ENCODE measurements at regions not wholly inside any gene's neighbourhood (a gene's known extent, or its start where the extent isn't known, plus 50 kb on each side); places are given as distances from the start of the nearest gene placed in this dataset.

DNA sequence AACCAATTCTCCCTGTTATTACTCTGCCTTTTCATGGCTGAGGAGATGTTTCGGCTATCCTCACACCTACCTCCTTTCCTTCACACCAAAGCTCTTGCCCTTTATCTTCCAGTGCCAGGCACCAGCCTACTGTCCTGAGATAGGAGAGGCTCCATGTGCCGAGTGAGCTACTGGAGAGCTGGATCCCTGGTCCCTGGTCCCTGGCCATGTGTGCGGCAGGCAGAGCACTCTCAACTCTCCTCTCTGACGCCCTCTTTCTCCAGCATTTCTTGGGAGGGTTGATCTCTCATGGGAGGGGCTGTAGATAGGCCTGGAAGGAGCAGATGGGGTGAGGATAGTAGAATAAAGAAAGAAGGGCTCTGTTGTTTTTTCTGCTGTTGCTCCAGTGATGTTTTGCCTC lies 277.1 kb upstream of the UMPS start:
- 80 to 93% methylated on average over 4 of the region's 4 CpGs for WGBS, 2 donors
- H3K4me1 ChIP-seq (ENCODE audit: control insufficient read depth in 2 of 2, insufficient read depth in 2 of 2, low read length in 1 of 2), result no peaks in the 10 kb centered on the region
- peaks cover 0 to 3% of the 10 kb centered on the region in 2 donors for H3K27me3 ChIP-seq (ENCODE audit: control insufficient read depth in 1 of 2, insufficient read depth in 2 of 2, low read length in 2 of 2)
- no peak overlapping the region for H3K27ac ChIP-seq (ENCODE audit: low read depth in 2 of 2, low read length in 1 of 2)
- H3K36me3 ChIP-seq (ENCODE audit: control insufficient read depth in 2 of 2, insufficient read depth in 2 of 2, low read length in 1 of 2), result no peaks in the 10 kb centered on the region
- no peaks in the 10 kb centered on the region for H3K9me3 ChIP-seq (ENCODE audit: control insufficient read depth in 2 of 2, insufficient read depth in 1 of 2, low read depth in 1 of 2, low read length in 1 of 2)
- H3K4me3 ChIP-seq (ENCODE audit: low read depth in 1 of 2, low read length in 2 of 2), result no peak overlapping the region

DNA sequence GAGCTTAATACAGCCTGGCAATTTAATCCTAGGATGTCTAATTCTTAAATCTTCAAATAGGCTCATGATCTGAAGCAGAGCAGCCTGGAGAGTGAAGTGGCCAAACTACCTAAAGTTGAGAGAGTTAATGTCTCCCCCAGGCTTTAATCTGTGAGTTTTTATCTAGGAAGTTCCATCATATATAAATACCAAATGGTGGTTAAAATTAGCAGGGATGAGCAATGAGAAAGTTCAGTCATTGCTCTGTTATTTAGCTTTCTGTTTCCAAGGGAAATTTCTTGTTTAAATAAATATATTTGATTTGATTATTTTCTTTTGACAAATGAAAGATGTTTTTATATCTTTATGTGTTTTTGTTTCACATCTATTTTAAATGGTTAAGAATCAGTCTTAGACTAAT lies 274.4 kb upstream of the UMPS start:
- H3K27me3 ChIP-seq (ENCODE audit: control insufficient read depth in 1 of 2, insufficient read depth in 2 of 2, low read length in 2 of 2), result peaks cover 0 to 3% of the 10 kb centered on the region in 2 donors
- no peak overlapping the region for H3K4me3 ChIP-seq (ENCODE audit: low read depth in 1 of 2, low read length in 2 of 2)
- H3K27ac ChIP-seq (ENCODE audit: low read depth in 2 of 2, low read length in 1 of 2), result no peak overlapping the region
- no peaks in the 10 kb centered on the region for H3K36me3 ChIP-seq (ENCODE audit: control insufficient read depth in 2 of 2, insufficient read depth in 2 of 2, low read length in 1 of 2)
- H3K4me1 ChIP-seq (ENCODE audit: control insufficient read depth in 2 of 2, insufficient read depth in 2 of 2, low read length in 1 of 2), result no peaks in the 10 kb centered on the region
- no peaks in the 10 kb centered on the region for H3K9me3 ChIP-seq (ENCODE audit: control insufficient read depth in 2 of 2, insufficient read depth in 1 of 2, low read depth in 1 of 2, low read length in 1 of 2)

DNA sequence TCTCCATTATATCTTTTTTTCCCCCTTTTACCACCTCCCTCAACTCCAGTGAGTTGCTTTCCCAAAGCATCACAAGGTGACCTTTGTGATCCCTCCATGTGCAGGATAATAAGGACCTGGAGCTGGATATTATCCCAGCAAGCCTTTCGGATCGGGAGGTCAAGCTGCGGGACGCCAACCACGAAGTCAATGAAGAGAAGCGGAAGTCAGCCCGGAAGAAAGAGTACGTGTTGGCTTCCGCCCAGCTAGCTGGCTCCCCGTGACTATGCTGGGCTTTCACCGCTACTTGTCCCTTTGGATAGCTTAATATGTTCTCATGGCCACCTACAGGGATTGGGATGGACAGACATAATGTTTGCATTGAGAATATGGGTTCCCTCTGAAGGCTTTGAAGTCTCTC lies 273.7 kb upstream of the UMPS start:
- H3K9me3 ChIP-seq (ENCODE audit: control insufficient read depth in 2 of 2, insufficient read depth in 1 of 2, low read depth in 1 of 2, low read length in 1 of 2), result no peaks in the 10 kb centered on the region
- H3K4me3 ChIP-seq (ENCODE audit: low read depth in 1 of 2, low read length in 2 of 2), result no peak overlapping the region
- H3K4me1 ChIP-seq (ENCODE audit: control insufficient read depth in 2 of 2, insufficient read depth in 2 of 2, low read length in 1 of 2), result no peaks in the 10 kb centered on the region
- 91 to 95% methylated on average over 11 of the region's 11 CpGs for WGBS, 2 donors
- no peaks in the 10 kb centered on the region for H3K36me3 ChIP-seq (ENCODE audit: control insufficient read depth in 2 of 2, insufficient read depth in 2 of 2, low read length in 1 of 2)
- peaks cover 0 to 3% of the 10 kb centered on the region in 2 donors for H3K27me3 ChIP-seq (ENCODE audit: control insufficient read depth in 1 of 2, insufficient read depth in 2 of 2, low read length in 2 of 2)
- H3K27ac ChIP-seq (ENCODE audit: low read depth in 2 of 2, low read length in 1 of 2), result no peak overlapping the region

DNA sequence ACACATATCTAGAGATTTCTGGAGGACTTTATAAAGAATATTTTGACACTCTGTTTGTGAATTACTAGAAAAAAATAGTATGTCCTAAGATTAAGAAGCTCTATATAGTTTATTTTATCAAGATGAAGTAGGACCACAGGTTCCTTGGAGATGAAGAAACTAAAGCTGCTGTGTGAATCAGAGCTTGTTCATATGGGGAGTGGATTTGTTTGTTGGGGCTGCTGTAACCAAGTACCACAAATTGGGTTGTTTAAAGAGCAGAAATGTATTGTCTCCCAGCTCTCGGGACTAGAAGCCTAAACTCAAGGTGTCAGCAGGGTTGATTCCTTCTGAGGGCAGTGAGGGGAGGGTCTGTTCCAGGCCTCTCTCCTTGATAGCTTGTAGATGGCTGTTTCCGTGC lies 270.6 kb upstream of the UMPS start:
- Histone ChIP-seq H3K36me3 (ENCODE audit: control insufficient read depth in 2 of 2, insufficient read depth in 2 of 2, low read length in 1 of 2) (no peaks in the 10 kb centered on the region), H3K4me1 (ENCODE audit: control insufficient read depth in 2 of 2, insufficient read depth in 2 of 2, low read length in 1 of 2) (no peaks in the 10 kb centered on the region), H3K27ac (ENCODE audit: low read depth in 2 of 2, low read length in 1 of 2) (no peak overlapping the region), H3K27me3 (ENCODE audit: control insufficient read depth in 1 of 2, insufficient read depth in 2 of 2, low read length in 2 of 2) (peaks cover 0 to 3% of the 10 kb centered on the region in 2 donors), H3K9me3 (ENCODE audit: control insufficient read depth in 2 of 2, insufficient read depth in 1 of 2, low read depth in 1 of 2, low read length in 1 of 2) (no peaks in the 10 kb centered on the region), H3K4me3 (ENCODE audit: low read depth in 1 of 2, low read length in 2 of 2) (no peak overlapping the region)
- 70 to 83% methylated on average over 2 of the region's 2 CpGs for WGBS, 2 donors

DNA sequence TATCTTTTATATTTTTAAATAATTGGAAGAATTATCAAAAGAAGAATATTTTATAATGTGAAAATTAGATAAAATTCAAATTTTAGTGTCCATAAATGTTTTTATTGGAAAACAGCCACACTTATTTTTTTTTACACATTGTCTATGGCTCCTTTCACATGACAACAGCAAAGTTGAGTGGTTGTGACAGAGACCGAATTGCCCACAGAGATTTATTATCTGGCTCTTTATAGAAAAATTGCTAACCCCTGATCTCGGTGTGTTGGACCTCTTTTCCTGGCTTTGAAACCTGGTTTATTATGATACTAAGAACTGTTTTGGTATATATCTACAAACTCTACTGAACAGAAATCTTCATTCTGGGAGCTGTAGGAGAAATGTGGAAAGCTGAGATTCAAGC lies 269.1 kb upstream of the UMPS start:
- H3K27me3 ChIP-seq (ENCODE audit: control insufficient read depth in 1 of 2, insufficient read depth in 2 of 2, low read length in 2 of 2), result no peaks in the 10 kb centered on the region
- H3K4me3 ChIP-seq (ENCODE audit: low read depth in 1 of 2, low read length in 2 of 2), result no peak overlapping the region
- 86 to 88% methylated on average over 2 of the region's 2 CpGs for WGBS, 2 donors
- no peaks in the 10 kb centered on the region for H3K9me3 ChIP-seq (ENCODE audit: control insufficient read depth in 2 of 2, insufficient read depth in 1 of 2, low read depth in 1 of 2, low read length in 1 of 2)
- no peaks in the 10 kb centered on the region for H3K36me3 ChIP-seq (ENCODE audit: control insufficient read depth in 2 of 2, insufficient read depth in 2 of 2, low read length in 1 of 2)
- no peak overlapping the region for H3K27ac ChIP-seq (ENCODE audit: low read depth in 2 of 2, low read length in 1 of 2)
- no peaks in the 10 kb centered on the region for H3K4me1 ChIP-seq (ENCODE audit: control insufficient read depth in 2 of 2, insufficient read depth in 2 of 2, low read length in 1 of 2)

DNA sequence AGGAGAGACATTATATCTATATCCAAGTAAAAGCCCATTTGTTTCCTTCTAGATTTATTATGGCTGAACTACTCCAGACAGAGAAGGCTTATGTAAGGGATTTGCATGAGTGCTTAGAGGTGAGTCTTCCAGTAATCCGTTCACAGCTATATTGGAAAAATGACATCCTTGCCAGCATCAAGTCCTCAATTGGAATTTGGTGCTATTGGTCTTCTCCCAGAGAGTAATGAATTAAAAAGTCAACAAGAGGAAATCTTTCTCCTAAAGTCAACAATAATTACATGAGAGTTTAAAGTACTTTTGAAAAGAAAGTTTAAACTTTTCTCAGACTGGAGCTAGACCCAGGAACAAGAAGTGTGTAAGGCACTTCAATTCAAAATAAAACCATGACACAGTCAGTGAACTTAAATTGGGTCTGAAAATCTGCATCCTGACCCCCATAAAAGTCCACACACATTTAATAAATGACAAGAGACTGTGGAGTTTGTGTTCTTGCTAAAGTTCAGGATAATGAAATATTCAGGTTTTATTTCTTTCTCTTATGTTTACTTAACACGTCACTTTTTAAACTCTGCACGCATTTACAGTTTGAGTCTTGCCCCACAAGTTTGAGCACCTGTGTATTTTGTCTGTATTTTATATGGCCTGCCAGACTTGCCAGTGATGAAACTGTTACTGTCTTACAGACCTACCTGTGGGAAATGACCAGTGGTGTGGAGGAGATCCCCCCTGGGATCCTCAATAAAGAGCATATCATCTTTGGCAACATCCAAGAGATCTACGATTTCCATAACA lies 268.2 kb upstream of the UMPS start:
- no peaks in the 10 kb centered on the region for H3K36me3 ChIP-seq (ENCODE audit: control insufficient read depth in 2 of 2, insufficient read depth in 2 of 2, low read length in 1 of 2)
- H3K9me3 ChIP-seq (ENCODE audit: control insufficient read depth in 2 of 2, insufficient read depth in 1 of 2, low read depth in 1 of 2, low read length in 1 of 2), result no peaks in the 10 kb centered on the region
- H3K27me3 ChIP-seq (ENCODE audit: control insufficient read depth in 1 of 2, insufficient read depth in 2 of 2, low read length in 2 of 2), result no peaks in the 10 kb centered on the region
- no peak overlapping the region for H3K27ac ChIP-seq (ENCODE audit: low read depth in 2 of 2, low read length in 1 of 2)
- no peaks in the 10 kb centered on the region for H3K4me1 ChIP-seq (ENCODE audit: control insufficient read depth in 2 of 2, insufficient read depth in 2 of 2, low read length in 1 of 2)
- H3K4me3 ChIP-seq (ENCODE audit: low read depth in 1 of 2, low read length in 2 of 2), result no peak overlapping the region
- WGBS, 2 donors, result 60 to 63% methylated on average over 4 of the region's 4 CpGs

DNA sequence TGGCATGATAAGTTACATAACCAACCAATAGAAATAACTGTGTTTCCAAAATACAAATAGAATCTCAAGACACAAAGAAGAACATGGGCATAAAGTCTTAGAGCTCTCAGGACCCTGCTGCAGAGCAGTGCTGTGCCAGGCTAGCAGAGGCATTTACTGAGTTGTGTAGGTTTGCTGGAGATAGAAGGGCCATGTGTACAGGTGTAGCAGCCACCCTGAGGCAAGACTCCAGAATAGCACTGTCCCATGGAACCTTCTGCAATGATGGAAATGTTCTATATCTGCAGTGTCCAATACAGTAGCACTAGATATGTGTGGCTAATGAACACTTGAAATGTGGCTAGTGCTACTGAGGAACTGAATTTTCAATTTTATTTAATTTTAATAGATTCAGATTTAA lies 267.0 kb upstream of the UMPS start:
- H3K27me3 ChIP-seq (ENCODE audit: control insufficient read depth in 1 of 2, insufficient read depth in 2 of 2, low read length in 2 of 2), result no peaks in the 10 kb centered on the region

DNA sequence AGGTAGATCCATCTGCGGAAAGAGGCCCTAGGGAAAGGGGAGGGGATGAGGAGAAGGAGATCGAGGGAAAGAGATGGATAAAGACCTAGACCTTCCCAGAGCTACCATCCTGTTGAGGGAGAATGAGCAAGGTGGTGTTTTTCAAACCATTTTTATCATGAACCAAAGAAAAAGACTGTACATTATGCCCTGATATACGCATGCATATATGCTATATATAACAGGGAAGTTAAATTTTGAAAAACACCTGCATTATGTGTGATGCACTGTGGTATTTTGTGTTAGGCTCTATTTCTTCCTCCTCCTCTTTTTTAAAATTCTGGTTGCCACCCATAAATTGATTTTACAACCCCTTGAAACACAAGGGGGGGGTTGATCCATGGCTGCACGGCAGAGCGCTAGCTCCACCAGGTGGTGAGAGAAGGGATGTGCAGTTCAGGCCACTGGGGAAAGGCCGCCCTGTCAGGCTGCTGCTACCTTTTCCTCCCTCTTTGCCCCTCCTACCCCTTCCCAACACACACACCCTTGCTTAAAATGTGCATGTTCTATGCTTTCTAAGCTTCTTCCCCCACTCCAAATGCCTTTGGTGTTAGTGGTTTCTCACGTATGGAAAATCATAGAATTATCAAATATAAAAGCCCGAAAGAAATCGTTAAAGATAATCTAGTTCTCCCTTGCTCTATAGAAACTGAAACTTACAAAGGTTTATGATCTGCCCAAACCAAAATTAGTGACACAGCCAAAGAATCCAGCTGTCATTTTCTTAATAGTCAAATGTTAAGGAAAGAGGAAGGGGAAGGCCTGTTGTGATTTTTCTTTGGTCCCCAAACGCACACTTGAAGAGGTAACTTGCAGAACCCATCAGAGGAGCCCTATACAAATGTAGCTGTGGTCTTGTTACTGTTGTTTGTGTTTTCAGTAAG lies 262.0 kb upstream of the UMPS start:
- Histone ChIP-seq H3K4me3 (ENCODE audit: low read depth in 1 of 2, low read length in 2 of 2) (no peak overlapping the region), H3K27me3 (ENCODE audit: control insufficient read depth in 1 of 2, insufficient read depth in 2 of 2, low read length in 2 of 2) (no peaks in the 10 kb centered on the region), H3K27ac (ENCODE audit: low read depth in 2 of 2, low read length in 1 of 2) (no peak overlapping the region), H3K4me1 (ENCODE audit: control insufficient read depth in 2 of 2, insufficient read depth in 2 of 2, low read length in 1 of 2) (no peaks in the 10 kb centered on the region), H3K36me3 (ENCODE audit: control insufficient read depth in 2 of 2, insufficient read depth in 2 of 2, low read length in 1 of 2) (no peaks in the 10 kb centered on the region), H3K9me3 (ENCODE audit: control insufficient read depth in 2 of 2, insufficient read depth in 1 of 2, low read depth in 1 of 2, low read length in 1 of 2) (no peaks in the 10 kb centered on the region)
- WGBS, 2 donors, result 69 to 70% methylated on average over 10 of the region's 10 CpGs

More for the DNA sequence above, 267.0 kb upstream of the UMPS start:
- Histone ChIP-seq H3K4me1 (ENCODE audit: control insufficient read depth in 2 of 2, insufficient read depth in 2 of 2, low read length in 1 of 2) (no peaks in the 10 kb centered on the region), H3K9me3 (ENCODE audit: control insufficient read depth in 2 of 2, insufficient read depth in 1 of 2, low read depth in 1 of 2, low read length in 1 of 2) (no peaks in the 10 kb centered on the region), H3K4me3 (ENCODE audit: low read depth in 1 of 2, low read length in 2 of 2) (no peak overlapping the region), H3K36me3 (ENCODE audit: control insufficient read depth in 2 of 2, insufficient read depth in 2 of 2, low read length in 1 of 2) (no peaks in the 10 kb centered on the region), H3K27ac (ENCODE audit: low read depth in 2 of 2, low read length in 1 of 2) (no peak overlapping the region)

DNA sequence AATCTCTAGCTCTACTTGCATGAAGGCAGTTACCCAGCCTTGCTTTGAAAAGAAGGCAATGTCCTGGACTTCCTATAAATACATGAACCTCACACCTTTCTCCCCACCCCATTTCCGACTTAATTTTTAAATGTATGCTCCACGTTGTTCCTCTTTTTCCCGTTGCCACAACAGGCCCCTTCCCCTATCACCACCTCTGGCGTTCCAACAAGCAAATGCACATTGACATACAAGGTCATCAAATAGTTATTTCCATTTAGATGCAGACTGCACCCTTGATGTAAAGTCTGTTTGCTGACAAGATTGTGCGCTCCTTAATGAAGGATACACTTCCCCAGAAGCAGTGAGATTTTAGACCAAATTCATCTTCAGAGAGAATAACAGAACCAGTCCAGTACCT lies 260.7 kb upstream of the UMPS start:
- no peak overlapping the region for H3K4me3 ChIP-seq (ENCODE audit: low read depth in 1 of 2, low read length in 2 of 2)
- H3K27ac ChIP-seq (ENCODE audit: low read depth in 2 of 2, low read length in 1 of 2), result no peak overlapping the region
- no peaks in the 10 kb centered on the region for H3K9me3 ChIP-seq (ENCODE audit: control insufficient read depth in 2 of 2, insufficient read depth in 1 of 2, low read depth in 1 of 2, low read length in 1 of 2)
- H3K36me3 ChIP-seq (ENCODE audit: control insufficient read depth in 2 of 2, insufficient read depth in 2 of 2, low read length in 1 of 2), result no peaks in the 10 kb centered on the region
- WGBS, 2 donors, result 70 to 75% methylated on average over 5 of the region's 5 CpGs
- H3K4me1 ChIP-seq (ENCODE audit: control insufficient read depth in 2 of 2, insufficient read depth in 2 of 2, low read length in 1 of 2), result no peaks in the 10 kb centered on the region
- H3K27me3 ChIP-seq (ENCODE audit: control insufficient read depth in 1 of 2, insufficient read depth in 2 of 2, low read length in 2 of 2), result no peaks in the 10 kb centered on the region
